Ishikawa (cell line): ENCODE measurements at regions not wholly inside any gene's neighbourhood (a gene's known extent, or its start where the extent isn't known, plus 50 kb on each side); places are given as distances from the start of the nearest gene placed in this dataset.

Source experiments
- CEBPB ChIP-seq: IDR thresholded peaks from 2 replicates; pipeline ENCODE4 v1.6.1; 2012
- EGR1 ChIP-seq: IDR thresholded peaks from 2 replicates; pipeline ENCODE4 v1.6.1; 2012
- EP300 ChIP-seq: IDR thresholded peaks from 2 replicates; pipeline ENCODE4 v1.6.1; 2012; ENCODE audit warnings: borderline replicate concordance
- FOXM1 ChIP-seq: IDR thresholded peaks from 2 replicates; pipeline ENCODE4 v1.6.1; 2012; ENCODE audit warnings: low read depth, borderline replicate concordance
- RAD21 ChIP-seq: IDR thresholded peaks from 2 replicates; pipeline ENCODE4 v1.6.1; 2012; ENCODE audit warnings: low read depth
- REST ChIP-seq: IDR thresholded peaks from 2 replicates; pipeline ENCODE4 v1.6.1; 2012; ENCODE audit warnings: low read depth, mild to moderate bottlenecking
- TAF1 ChIP-seq: IDR thresholded peaks from 2 replicates; pipeline ENCODE4 v1.6.1; 2012; ENCODE audit warnings: low read depth, mild to moderate bottlenecking
- TEAD4 ChIP-seq: IDR thresholded peaks from 2 replicates; pipeline ENCODE4 v1.6.1; 2012
- USF1 ChIP-seq: IDR thresholded peaks from 2 replicates; pipeline ENCODE4 v1.6.1; 2012

- no peak for TF ChIP-seq CEBPB
- no peak for TF ChIP-seq FOXM1
- TF ChIP-seq EP300, result no peak
- TF ChIP-seq RAD21, result no peak
- no peak for TF ChIP-seq TAF1
- no peak for TF ChIP-seq REST
- no peak for TF ChIP-seq EGR1
- TF ChIP-seq USF1, result no peak
- no peak for TF ChIP-seq TEAD4
Observed at GRCh38 chr14:42654707-42655106, 1048.0 kb downstream of the LRFN5 start.
